Inflammatory macrophage (primary cell): ENCODE measurements at regions not wholly inside any gene's neighbourhood (a gene's known extent, or its start where the extent isn't known, plus 50 kb on each side); places are given as distances from the start of the nearest gene placed in this dataset.
"Not testable (repeated sequence)": the region's sequence is repeated elsewhere in the genome, so short reads cannot be mapped to it uniquely, and the experiment has no call there.

Source experiments
- DNase-seq, 2 donors: peaks; one replicate each; pipeline ENCODE4 v3.0.0-alpha.2; 2020 to 2022

GRCh38 chr5:71907001-71907588, 188.0 kb downstream of the CARTPT start:
- no peak for DNase-seq

GRCh38 chr5:71907608-71908145, 188.6 kb downstream of the CARTPT start:
- no peak for DNase-seq

- no peak for DNase-seq
Measured at GRCh38 chr5:71910741-71911140, 191.7 kb downstream of the CARTPT start.

GRCh38 chr5:71912021-71912420, 192.9 kb downstream of the CARTPT start:
- DNase-seq: no peak

GRCh38 chr5:71914281-71914680, 193.0 kb upstream of the MAP1B start:
- no peak for DNase-seq

- no peak for DNase-seq
Measured at GRCh38 chr5:71922584-71923106, 184.6 kb upstream of the MAP1B start.

- DNase-seq: no peak
Measured at GRCh38 chr5:71923755-71924154, 183.5 kb upstream of the MAP1B start.

GRCh38 chr5:71924325-71924724, 182.9 kb upstream of the MAP1B start:
- DNase-seq: no peak

DNA sequence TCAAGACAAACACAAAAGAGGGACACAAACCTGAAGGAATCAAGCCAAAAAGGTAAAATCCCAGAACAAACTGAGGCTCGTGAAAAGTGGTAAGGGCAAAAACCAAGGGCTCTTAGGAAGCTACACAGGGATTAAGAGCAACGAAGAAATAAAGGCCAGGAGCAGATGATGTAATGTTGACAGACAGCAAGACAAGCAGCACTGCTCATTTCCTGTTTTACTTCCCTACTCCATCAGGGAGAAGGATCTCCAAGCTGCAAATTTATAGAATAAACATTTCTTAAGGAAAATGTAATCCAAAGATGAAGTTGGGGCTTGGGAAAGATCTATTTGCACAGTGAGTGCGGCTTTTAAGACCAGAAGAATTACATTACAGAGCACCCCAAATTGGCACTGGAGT, 182.3 kb upstream of the MAP1B start:
- no peak for DNase-seq

DNA sequence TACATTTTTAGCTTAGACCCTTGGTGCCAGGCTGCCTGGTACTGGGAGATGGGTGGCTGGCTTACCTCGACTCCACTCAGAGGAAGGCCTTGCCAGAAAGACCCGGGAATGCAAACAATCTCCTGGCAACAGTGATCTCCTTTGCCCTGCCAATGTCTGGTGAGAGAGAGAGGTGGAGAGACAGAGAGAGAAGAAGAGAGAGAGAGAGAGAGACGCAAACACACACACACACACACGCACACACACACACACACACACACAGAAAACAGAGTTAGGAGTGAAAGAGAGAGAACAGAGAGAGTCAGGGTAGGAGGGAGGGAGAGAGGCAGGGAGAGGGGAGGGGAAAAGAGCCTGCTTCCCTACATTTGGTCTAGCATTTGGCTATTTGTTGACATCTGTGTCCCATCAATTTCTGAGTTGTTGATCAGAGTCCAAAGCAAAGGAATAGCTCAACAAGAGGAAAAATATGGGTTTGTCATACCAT, 181.6 kb upstream of the MAP1B start:
- no peak for DNase-seq

DNA sequence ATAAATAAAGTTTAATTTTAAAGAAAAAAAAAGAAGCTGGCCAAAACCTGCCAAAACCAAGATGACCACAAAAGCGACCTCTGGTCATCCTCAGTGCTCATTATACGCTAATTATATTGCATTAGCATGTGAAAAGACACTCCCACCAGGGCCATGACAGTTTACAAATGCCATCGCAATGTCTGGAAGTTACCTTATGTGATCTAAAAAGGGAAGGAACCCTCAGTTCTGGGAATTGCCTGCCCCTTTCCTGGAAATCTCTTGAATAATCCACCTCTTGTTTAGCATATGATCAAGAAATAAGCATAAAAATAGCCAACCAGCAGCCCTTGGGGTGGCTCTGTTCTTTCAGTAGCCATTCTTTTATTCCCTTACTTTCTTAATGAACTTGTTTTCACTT, 178.3 kb upstream of the MAP1B start:
- no peak for DNase-seq

GRCh38 chr5:71930554-71930953, 176.7 kb upstream of the MAP1B start:
- not testable (repeated sequence) for DNase-seq

GRCh38 chr5:71932131-71932654, 175.1 kb upstream of the MAP1B start:
- no peak for DNase-seq

- DNase-seq: no peak
Measured at GRCh38 chr5:71932655-71933338, 174.5 kb upstream of the MAP1B start.

GRCh38 chr5:71934322-71934721, 173.0 kb upstream of the MAP1B start:
- DNase-seq: no peak

GRCh38 chr5:71937921-71938698, 169.2 kb upstream of the MAP1B start:
- DNase-seq: no peak

DNA sequence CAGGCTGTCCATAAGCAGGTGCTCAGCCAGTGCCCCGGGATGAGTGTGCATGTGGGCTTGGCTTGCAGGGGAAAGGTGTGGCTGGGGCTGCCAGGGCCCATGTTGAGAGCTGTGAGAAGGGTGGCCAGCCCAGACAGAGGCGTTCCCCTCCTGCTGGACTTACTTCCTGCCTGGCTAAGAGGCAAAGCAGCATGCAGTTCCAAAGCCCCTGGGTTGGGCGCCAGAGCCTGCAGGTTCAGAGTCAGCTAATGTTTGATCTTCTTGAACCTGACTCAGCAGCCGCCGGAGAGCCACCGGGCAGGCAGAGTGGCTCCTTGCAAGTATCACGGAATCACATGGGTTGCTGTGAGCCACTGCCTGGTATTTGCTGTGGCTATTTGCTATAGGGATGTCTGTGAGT, 168.4 kb upstream of the MAP1B start:
- DNase-seq: no peak

- DNase-seq: no peak
Measured at GRCh38 chr5:71939452-71940230, 167.6 kb upstream of the MAP1B start.

- no peak for DNase-seq
Measured at GRCh38 chr5:71943874-71944273, 163.4 kb upstream of the MAP1B start.

DNA sequence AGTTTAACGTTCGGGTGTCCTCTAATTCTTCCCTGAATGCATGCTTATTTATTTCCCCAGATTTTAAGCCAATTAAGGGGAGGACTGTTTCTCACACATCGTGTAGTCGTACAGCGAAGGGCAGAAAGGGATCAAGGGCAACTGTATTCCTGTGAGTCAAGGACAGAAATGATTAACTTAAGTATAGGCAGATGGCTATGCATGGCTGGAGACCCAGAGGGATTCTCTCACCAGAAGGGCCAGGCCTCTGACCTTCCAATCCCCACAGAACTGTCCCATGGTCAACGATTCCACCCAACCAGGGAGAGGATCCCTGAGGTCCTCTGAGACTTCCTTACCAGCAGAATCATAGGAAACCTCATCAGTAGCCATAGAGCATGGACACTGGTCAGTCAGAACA, 161.8 kb upstream of the MAP1B start:
- DNase-seq: no peak

DNA sequence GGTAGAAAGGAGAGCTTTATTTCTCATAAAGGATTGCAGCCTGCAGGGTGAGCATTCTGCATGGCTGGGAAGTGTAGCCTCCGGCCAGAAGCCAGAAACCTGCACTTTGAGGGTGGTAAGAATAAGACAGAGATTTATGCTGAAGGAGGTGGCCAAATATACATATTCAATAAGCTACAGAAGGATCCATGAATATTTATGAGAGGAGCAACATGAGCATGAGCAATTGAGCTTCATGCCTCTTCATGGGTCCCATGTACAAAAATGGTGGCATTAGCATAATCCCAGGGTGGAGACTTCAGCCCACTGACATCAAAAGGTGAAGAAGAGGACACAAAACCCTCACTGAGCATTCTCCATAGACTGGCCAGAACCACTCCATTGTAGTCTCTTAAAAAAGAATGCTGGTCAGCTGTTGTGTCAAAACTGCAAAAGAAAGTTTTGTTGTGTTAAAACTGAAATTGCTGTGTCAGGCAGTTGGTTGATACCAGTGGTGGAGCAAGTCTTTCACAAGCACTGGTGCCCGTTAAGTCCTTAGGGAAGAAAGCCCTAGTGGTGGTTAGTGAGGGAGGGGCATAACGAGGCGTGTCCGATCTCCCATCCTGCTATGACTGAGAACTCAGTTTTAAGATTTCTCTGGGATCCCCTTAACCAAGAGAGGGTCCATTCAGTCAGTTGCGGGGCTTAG, 160.8 kb upstream of the MAP1B start:
- no peak for DNase-seq

DNA sequence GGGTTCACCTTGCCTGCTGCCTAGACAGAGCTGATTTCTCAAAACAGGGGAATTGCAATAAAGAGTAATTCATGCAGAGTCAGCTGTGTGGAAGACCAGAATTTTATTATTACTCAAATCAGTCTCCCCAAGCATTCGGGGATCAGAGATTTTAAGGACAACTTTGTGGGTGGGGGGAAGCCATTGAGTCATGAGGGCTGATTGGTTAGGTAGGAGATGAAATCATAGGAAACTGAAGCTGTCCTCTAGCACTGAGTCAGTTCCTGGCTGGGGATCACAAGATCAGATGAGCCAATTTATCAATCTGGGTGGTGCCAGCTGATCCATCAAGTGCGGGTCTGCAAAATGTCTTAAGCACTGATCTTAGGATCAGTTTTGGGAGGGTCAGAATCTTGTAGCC, 159.1 kb upstream of the MAP1B start:
- DNase-seq: no peak
